Activated CD8-positive, alpha-beta T cell treated with anti-CD3 and anti-CD28 coated beads, Interleukin-2, amount 10 ng/mL, durations not matched to agents 7 days and 5 days (primary cell): ENCODE measurements at regions not wholly inside any gene's neighbourhood (a gene's known extent, or its start where the extent isn't known, plus 50 kb on each side); places are given as distances from the start of the nearest gene placed in this dataset.
"Not testable (repeated sequence)": the region's sequence is repeated elsewhere in the genome, so short reads cannot be mapped to it uniquely, and the experiment has no call there.

Source experiments
- ATAC-seq: fragments of 150-1000 bp; cut with Tn5 transposase; one replicate; pipeline ENCODE4 v1.10.0; 2021; ENCODE audit warnings: moderate library complexity
- CTCF ChIA-PET: fragments of 350-600 bp; sonication (Branson Sonifier 250); formaldehyde crosslinking; loops from one replicate; lab custom pipeline; 2021; ENCODE audit warnings: antibody characterized with exemption; lab: Charles Lee
- POLR2A ChIA-PET: fragments of 350-600 bp; sonication (Branson Sonifier 250); formaldehyde crosslinking; loops from one replicate; lab custom pipeline; 2021; ENCODE audit warnings: antibody characterized with exemption; lab: Charles Lee
- DNase-seq: peaks from one replicate; pipeline ENCODE4 v3.0.0-alpha.2; 2020
- H3K27ac Mint-ChIP-seq: one replicate; pipeline ENCODE4 v1.8.0; 2021; ENCODE audit warnings: mild to moderate bottlenecking, mixed read lengths
- H3K27me3 Mint-ChIP-seq: one replicate; pipeline ENCODE4 v1.8.0; 2021; ENCODE audit warnings: low read depth, mixed read lengths
- H3K36me3 Mint-ChIP-seq: one replicate; pipeline ENCODE4 v1.8.0; 2021; ENCODE audit warnings: low read depth, mixed read lengths
- H3K4me1 Mint-ChIP-seq: one replicate; pipeline ENCODE4 v1.8.0; 2021; ENCODE audit warnings: low read depth, mixed read lengths
- H3K4me3 Mint-ChIP-seq: one replicate; pipeline ENCODE4 v1.8.0; 2021; ENCODE audit warnings: mild to moderate bottlenecking, mixed read lengths
- H3K9me3 Mint-ChIP-seq: one replicate; pipeline ENCODE4 v1.8.0; 2022; ENCODE audit warnings: mixed read lengths; ENCODE audit not compliant: insufficient read depth

DNA sequence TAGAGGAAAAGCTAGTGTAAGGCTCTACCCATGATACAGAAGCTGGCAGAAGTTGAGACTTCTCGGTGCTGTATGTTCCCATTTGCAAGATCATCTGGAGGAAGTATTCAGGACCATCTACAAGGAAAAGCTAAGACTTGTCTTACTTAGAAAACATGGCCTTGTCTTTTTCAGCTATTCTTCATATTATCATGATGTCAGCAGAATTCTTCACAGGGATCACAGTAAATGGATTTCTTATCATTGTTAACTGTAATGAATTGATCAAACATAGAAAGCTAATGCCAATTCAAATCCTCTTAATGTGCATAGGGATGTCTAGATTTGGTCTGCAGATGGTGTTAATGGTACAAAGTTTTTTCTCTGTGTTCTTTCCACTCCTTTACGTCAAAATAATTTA, 79.6 kb upstream of the SCIN start:
- Mint-ChIP-seq H3K4me1 (no peaks in the 10 kb centered on the region), H3K27ac (no peak overlapping the region), H3K27me3 (peaks cover 6% of the 10 kb centered on the region), H3K4me3 (no peak overlapping the region), H3K9me3 (no peaks in the 10 kb centered on the region), H3K36me3 (no peaks in the 10 kb centered on the region)
- no peak for DNase-seq
- POLR2A ChIA-PET: no interaction called here
- CTCF ChIA-PET: interaction anchor here (0.9 to 2.5 kb wide), 13 partner anchors 8 to 1064 kb away, joined by 3 to 63 read pairs (median 5); no protein-coding TSS in a partner anchor
- ATAC-seq: no peak

DNA sequence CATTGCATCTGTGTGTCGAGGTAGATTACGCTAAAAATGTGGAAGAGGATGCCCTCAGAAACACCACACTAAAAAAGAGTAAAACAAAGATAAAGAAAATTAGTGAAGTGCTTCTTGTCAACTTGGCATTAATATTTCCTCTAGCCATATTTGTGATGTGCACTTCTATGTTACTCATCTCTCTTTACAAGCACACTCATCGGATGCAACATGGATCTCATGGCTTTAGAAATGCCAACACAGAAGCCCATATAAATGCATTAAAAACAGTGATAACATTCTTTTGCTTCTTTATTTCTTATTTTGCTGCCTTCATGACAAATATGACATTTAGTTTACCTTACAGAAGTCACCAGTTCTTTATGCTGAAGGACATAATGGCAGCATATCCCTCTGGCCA, 79.0 kb upstream of the SCIN start:
- Mint-ChIP-seq H3K36me3 (no peaks in the 10 kb centered on the region), H3K4me1 (no peaks in the 10 kb centered on the region), H3K27ac (no peak overlapping the region), H3K27me3 (peaks cover 6% of the 10 kb centered on the region), H3K4me3 (no peak overlapping the region), H3K9me3 (no peaks in the 10 kb centered on the region)
- ChIA-PET POLR2A (no interaction called here), CTCF (interaction anchor here (0.9 to 2.5 kb wide), 6 partner anchors 9 to 103 kb away, joined by 3 to 63 read pairs (median 6); no protein-coding TSS in a partner anchor)
- ATAC-seq: no peak
- no peak for DNase-seq

DNA sequence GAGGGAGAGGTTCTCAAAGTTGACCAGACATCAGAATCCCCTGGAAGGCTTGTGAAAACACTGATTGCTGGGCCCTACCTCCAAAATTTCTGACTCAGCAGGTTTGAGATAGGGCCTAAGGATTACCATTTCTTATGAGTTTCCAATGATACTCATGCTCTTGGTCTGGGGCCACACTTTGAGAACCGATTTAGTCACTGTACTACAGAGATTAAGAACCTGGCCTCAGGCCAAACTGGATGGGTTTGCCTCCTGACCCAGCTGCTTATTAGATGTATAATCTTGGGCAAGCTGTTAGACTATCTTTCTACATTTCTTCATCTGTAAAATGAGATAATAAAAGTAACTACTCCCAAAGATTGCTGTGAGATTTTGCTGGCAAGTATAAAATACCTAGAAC, 77.1 kb upstream of the SCIN start:
- ATAC-seq: no peak
- no peak for DNase-seq
- no peaks in the 10 kb centered on the region for H3K36me3 Mint-ChIP-seq
- H3K9me3 Mint-ChIP-seq: no peaks in the 10 kb centered on the region
- peaks cover 4% of the 10 kb centered on the region for H3K27me3 Mint-ChIP-seq
- CTCF ChIA-PET: interaction anchor here (3.8 kb wide), 1 partner anchor 35 kb away, joined by 29 read pairs; no protein-coding TSS in a partner anchor
- H3K27ac Mint-ChIP-seq: no peak overlapping the region
- POLR2A ChIA-PET: no interaction called here
- H3K4me1 Mint-ChIP-seq: no peaks in the 10 kb centered on the region
- no peak overlapping the region for H3K4me3 Mint-ChIP-seq

DNA sequence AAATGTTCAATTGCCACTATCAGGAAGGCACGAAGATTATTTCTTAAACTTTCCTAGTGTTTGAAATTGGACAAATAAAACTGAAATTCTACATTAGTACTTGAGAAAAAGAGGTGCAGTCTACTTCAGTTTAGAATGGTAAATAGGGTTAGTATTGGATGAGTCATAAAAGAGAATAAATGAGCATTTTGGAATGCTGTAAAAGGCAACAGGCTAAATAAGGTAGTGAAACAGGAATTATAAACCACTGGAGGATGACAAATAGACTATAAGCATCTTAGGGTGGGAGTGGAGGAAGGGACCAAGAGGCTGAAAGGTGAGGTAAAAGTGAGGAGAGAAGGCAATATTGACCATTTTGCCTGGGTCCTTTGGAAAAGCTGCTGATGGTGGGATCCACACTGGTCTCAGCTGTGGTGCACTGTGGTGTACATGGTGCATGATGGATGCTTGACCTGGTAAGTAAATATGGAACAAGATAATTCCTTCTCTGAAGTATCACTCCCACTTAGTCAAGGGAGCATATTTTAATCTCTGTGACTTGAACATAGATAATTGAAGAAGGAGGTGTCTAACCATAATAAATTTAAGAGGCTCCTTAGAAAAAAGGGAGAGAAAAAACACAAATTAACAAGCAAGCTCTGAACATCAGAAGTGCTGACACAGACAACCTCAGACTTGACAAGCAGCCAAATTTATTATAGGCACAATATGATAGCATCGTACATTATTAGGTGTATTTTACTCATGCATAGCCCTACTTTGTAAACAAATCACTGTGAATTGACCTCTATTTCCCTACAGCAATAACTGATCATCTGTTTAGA, 76.4 kb upstream of the SCIN start:
- CTCF ChIA-PET: interaction anchor here (0.7 to 3.8 kb wide), 3 partner anchors 36 to 60 kb away, joined by 3 to 29 read pairs (median 4); no protein-coding TSS in a partner anchor
- POLR2A ChIA-PET: no interaction called here
- Mint-ChIP-seq H3K9me3 (no peaks in the 10 kb centered on the region), H3K4me3 (no peak overlapping the region), H3K4me1 (no peaks in the 10 kb centered on the region), H3K27ac (no peak overlapping the region), H3K36me3 (no peaks in the 10 kb centered on the region), H3K27me3 (peaks cover 4% of the 10 kb centered on the region)
- ATAC-seq: no peak
- DNase-seq: no peak

DNA sequence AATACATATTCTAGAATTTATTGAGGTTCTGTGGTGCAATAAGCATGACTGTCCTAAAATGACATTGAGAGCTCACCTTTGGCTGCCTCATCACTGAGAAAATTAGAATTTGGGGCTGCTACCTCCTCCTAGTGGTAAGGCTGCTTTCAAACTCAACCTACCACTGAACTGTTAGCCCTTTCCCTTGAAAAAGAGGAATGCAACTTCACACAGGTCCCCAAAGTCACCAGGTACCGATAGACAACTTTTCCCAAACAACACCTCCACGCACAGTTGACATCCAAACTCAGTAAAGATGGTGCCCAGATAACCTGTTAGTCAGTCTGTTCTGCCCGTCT, 75.9 kb upstream of the SCIN start:
- ATAC-seq (no peak), DNase-seq (no peak)
- H3K27ac Mint-ChIP-seq: no peak overlapping the region
- ChIA-PET CTCF (interaction anchor here (0.7 to 3.8 kb wide), 3 partner anchors 36 to 61 kb away, joined by 3 to 29 read pairs (median 4); no protein-coding TSS in a partner anchor), POLR2A (no interaction called here)
- H3K9me3 Mint-ChIP-seq: no peaks in the 10 kb centered on the region
- no peaks in the 10 kb centered on the region for H3K4me1 Mint-ChIP-seq
- H3K36me3 Mint-ChIP-seq: no peaks in the 10 kb centered on the region
- peaks cover 4% of the 10 kb centered on the region for H3K27me3 Mint-ChIP-seq
- no peak overlapping the region for H3K4me3 Mint-ChIP-seq

DNA sequence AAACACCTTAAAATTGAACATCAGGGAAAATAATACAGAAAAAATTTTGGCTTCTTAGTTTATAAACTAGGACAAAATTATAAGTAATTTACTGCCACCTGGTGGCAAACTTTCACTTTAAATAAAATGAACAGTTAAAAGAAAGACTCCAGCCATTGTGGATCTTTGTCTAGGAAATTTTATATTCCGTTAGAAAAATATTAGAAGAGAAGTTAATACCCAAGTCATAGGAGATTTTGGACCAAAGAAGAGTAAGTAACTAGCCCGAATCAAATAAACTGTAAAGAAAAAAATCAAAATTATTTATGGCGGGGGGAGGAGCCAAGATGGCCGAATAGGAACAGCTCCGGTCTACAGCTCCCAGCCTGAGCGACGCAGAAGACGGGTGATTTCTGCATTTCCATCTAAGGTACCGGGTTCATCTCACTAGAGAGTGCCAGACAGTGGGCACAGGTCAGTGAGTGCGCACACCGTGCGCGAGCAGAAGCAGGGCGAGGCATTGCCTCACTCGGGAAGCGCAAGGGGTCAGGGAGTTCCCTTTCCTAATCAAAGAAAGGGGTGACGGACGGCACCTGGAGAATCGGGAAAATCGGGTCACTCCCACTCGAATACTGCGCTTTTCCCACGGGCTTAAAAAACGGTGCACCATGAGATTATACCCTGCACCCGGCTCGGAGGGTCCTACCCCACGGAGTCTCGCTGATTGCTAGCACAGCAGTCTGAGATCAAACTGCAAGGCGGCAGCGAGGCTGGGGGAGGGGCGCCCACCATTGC, 73.4 kb upstream of the SCIN start:
- H3K4me3 Mint-ChIP-seq, CTCF ChIA-PET, H3K27ac Mint-ChIP-seq, DNase-seq, H3K27me3 Mint-ChIP-seq, ATAC-seq, H3K9me3 Mint-ChIP-seq, H3K36me3 Mint-ChIP-seq, POLR2A ChIA-PET, H3K4me1 Mint-ChIP-seq: not testable (repeated sequence)

DNA sequence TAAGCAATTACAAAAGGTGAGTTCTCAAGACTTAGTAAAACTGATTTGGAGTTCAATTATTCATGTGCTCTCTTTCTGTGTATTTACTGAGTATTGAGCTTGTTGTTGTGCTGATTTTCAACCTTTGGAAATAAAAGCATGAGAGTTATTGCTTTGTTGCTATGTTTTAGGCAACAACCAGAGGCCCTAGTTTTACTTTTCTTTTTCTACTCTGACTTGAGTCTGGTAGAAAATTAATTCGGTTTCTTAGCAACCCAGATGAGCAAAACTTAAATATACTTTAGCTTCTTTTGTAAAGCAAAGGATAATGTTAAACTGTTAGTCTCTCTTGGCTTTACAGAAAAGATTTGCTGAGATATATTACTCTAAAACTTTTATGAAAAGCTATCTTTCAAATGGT, 66.4 kb upstream of the SCIN start:
- Mint-ChIP-seq H3K4me3 (no peak overlapping the region), H3K27me3 (no peaks in the 10 kb centered on the region)

DNA sequence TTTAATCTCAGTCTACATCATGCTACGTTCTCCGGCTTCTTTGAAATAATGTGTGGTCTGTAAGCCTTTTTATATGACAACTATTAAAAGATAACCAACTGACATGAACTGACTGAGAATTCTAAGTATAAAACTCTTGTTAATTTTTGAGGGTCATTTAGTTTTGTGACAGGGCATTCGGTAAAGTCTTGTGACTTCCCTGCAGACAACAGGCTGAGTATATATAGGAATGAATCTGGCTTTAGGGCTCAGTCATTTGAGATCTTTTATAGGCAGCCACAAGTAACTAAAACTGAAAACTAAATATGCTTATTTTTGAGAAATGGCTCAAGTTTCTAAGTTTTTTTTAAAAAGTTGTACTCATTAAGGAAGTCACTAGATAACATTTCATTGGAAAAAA, 62.5 kb upstream of the SCIN start:
- POLR2A ChIA-PET: no interaction called here
- CTCF ChIA-PET: no interaction called here
- no peaks in the 10 kb centered on the region for H3K9me3 Mint-ChIP-seq
- no peak overlapping the region for H3K27ac Mint-ChIP-seq
- H3K36me3 Mint-ChIP-seq: no peaks in the 10 kb centered on the region
- DNase-seq (no peak), ATAC-seq (no peak)
- H3K4me3 Mint-ChIP-seq: no peak overlapping the region
- H3K4me1 Mint-ChIP-seq: no peaks in the 10 kb centered on the region
- H3K27me3 Mint-ChIP-seq: peaks cover 5% of the 10 kb centered on the region

More for the DNA sequence above, 66.4 kb upstream of the SCIN start:
- ATAC-seq: no peak
- Mint-ChIP-seq H3K36me3 (no peaks in the 10 kb centered on the region), H3K9me3 (no peaks in the 10 kb centered on the region), H3K27ac (no peak overlapping the region), H3K4me1 (no peaks in the 10 kb centered on the region)
- no peak for DNase-seq
- ChIA-PET CTCF (interaction anchor here (1.2 kb wide), 2 partner anchors 15 to 46 kb away, joined by 3 read pairs; no protein-coding TSS in a partner anchor), POLR2A (no interaction called here)

DNA sequence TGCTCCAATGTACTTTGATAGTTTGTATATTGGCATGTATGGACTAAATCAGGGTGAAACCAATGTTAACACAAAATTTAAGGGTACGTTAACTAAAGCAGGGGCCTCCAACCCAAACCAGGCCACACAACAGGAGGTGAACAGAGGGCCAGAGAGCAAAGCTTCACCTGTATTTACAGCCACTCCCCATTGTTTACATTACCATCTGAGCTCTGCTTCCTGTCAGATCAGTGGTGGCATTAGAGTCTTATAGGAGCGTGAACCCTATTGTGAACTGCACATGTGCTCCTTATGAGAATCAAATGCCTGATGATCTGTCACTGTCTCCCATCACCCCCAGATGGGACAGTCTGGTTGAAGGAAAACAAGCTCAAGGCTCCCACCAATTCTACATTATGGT, 62.0 kb upstream of the SCIN start:
- Mint-ChIP-seq H3K36me3 (no peaks in the 10 kb centered on the region), H3K27ac (no peak overlapping the region), H3K27me3 (peaks cover 5% of the 10 kb centered on the region), H3K9me3 (no peaks in the 10 kb centered on the region), H3K4me1 (no peaks in the 10 kb centered on the region), H3K4me3 (no peak overlapping the region)
- ChIA-PET POLR2A (no interaction called here), CTCF (no interaction called here)
- DNase-seq (no peak), ATAC-seq (no peak)

DNA sequence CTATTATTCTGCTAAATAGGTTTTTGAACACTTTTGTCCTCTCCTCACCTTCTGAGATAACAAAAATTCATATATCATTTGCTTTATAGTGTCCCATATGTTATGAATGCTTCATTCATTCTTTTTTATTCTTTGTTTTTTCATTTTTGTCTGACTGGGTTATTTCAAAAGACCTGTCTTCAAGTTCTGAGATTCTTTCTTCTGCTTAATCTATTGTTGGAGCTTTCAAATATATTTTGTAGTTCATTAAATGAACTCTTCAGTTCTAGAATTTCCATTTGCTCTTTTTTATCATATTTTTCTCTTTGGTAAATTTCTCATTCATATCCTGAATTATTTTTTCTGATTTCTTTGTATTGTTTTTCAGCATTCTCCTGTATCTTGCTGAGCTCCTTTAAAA, 53.1 kb upstream of the SCIN start:
- H3K4me1 Mint-ChIP-seq: no peaks in the 10 kb centered on the region
- peaks cover 3% of the 10 kb centered on the region for H3K9me3 Mint-ChIP-seq
- H3K27me3 Mint-ChIP-seq: peaks cover 10% of the 10 kb centered on the region
- DNase-seq: no peak
- CTCF ChIA-PET: no interaction called here
- no peak overlapping the region for H3K4me3 Mint-ChIP-seq
- ATAC-seq: no peak
- no peak overlapping the region for H3K27ac Mint-ChIP-seq
- H3K36me3 Mint-ChIP-seq: no peaks in the 10 kb centered on the region
- POLR2A ChIA-PET: no interaction called here

DNA sequence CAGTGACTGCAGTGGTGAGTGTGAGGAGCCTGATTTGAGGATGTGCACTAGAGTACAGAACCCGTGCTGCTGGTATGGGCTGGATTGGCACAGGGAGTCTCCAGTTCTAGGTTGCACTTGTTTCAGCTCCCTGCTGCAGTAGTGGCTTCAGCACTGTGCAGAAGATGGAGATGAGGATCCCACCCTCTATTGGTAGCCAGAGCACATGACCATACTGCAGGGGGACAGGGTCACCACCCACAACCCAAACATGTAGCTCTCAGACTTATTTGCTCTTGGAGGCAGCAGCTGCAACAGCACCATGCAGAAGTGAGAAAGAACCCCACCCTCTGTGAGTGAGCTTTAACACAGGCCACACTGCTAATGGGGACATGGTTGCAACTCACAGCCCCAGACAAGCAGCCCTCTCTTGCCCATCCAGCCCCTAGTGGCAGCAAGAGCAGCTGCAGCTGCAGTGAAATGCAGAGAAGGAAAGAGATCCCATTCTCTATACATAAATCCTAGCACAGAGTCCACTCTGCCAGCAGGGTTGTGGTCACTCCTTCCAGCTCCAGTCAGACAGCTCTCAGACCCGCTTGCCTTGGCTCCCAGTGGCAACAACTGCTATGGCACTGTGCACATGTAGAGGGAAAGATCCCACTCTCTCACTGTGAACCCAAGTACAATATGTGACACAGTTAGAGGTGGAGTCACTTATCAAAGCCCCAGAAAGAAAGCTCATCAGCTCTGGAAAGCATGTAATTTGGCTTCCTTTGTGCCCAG, 51.4 kb upstream of the SCIN start:
- ATAC-seq (peak; percentile 51), DNase-seq (no peak)
- Mint-ChIP-seq H3K27me3 (peaks cover 17% of the 10 kb centered on the region), H3K4me1 (no peaks in the 10 kb centered on the region), H3K4me3 (no peak overlapping the region), H3K36me3 (no peaks in the 10 kb centered on the region), H3K27ac (no peak overlapping the region), H3K9me3 (peaks cover 3% of the 10 kb centered on the region)
- POLR2A ChIA-PET: no interaction called here
- CTCF ChIA-PET: interaction anchor here (0.7 to 1.3 kb wide), 2 partner anchors 15 to 105 kb away, joined by 3 read pairs; a partner anchor contains a TSS
